ENCODE measurements at regions not wholly inside any gene's neighbourhood (a gene's known extent, or its start where the extent isn't known, plus 50 kb on each side); places are given as distances from the start of the nearest gene placed in this dataset.
A peak's percentile ranks its signal among the peaks of the same experiment; 100 is the strongest.

DNA sequence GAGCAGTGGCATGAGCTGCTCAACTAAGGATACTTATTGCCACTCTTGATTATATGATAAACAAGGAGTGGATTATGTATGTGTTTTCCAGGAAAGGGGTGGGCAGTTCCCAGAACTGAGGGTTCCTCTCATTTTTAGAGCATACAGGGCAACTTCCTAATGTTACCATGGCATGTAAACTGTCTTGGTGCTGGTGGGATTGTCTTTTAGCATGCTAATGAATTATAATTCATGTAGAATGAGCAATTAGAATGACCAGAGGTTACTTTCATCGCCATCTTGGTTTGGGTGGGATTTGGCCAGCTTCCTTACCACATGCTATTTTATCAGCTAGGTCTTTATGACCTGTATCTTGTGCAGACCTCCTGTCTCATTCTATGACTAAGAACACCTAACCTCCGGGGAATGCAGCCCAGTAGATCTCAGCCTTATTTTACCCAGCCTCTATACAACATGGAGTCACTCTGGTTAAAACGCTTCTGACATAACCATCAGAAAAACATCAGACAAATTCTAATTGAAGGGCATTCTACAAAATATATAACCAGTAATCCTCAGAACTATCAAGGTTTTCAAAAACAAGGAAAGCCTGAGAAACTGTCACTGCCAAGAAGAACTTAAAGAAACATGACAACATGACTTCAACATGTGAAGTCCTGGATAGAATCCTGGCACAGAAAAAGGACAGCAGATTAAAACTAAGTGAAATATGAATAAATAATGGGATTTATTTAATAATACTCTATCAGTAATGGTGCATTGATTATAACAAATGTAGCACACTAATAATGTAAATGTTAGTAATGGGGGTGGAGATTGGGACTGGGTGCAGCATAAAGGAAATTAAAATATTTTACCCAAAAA, 365.0 kb downstream of the SEMA3D start:
- DNase-seq (ENCODE audit: low spot score) = no peak

DNA sequence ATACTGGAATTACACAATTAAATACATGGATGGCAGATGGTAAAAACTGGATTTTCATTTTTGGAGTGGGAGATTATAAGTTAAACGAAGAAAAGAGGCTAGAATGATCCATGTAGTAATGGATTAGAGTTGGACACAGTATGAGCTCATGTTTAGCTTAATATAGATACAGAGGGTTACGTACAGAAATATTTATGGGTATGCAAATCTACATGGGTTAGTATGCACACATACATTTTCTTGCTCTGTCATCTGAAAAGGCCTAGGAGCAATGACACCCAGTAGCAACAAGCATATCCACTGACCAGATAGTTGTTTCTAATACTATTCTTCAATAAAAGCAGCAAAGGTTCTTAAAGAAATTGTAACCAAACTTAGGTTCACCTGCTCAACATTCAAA, 366.4 kb downstream of the SEMA3D start:
- DNase-seq (ENCODE audit: low spot score) = no peak

DNA sequence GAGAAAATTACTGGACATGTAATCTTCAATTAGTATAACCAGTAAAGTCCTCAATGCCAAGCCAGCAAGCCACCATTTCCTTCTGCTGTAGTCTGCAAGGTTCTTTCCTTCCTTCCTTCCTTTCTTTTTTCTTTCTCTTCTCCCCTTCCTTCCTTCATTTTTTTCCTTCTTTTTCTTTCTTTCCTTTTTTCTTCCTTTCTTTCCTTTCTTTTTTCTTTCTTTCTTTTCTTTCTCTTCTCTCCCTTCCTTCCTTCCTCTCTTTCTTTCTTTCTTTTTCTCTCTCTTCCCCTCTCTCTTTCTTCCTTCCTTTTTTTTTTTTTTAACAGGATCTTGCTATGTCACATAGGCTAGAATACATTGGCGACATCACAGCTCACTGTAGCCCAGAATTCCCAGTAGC, 369.8 kb downstream of the SEMA3D start:
- no peak for DNase-seq (ENCODE audit: low spot score)

DNA sequence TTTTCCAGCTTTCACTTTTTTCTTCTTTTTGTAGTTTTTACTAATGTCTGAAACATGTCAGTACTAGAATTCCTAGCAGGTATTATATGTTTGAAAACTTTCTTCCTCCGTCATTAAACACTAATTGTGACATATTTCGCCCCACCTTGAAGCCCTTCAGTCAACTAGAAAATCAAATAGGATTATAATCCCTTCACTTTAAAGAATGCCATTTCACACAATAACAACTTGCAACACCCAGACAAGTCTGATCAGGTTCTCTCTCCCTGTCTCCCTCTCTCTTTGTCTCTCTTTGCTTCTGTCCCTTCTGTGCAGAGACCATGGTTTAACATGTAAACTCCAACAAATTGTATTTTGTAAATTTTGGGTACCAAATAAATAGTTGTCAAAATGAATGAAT, 373.5 kb downstream of the SEMA3D start:
- no peak for DNase-seq (ENCODE audit: low spot score)

DNA sequence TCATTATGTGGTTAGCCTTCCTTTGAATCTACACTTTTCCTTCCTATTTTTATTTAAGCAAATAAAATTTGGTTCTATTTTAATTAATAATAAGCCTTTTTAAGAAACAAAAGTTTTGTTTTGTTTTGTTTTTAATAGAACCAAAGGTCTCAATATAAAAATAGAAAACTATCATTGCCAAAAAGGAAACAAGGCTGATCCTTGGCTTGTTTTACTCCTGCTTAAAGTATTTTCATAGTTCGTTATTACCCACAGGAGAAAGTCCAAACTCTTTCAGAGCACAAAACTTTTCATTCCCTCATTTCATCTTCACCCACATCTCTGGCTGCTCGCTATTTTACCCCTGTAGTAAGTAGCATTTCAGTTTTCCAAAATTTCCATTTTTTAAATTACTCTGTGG, 374.8 kb downstream of the SEMA3D start:
- no peak for DNase-seq (ENCODE audit: low spot score)

DNA sequence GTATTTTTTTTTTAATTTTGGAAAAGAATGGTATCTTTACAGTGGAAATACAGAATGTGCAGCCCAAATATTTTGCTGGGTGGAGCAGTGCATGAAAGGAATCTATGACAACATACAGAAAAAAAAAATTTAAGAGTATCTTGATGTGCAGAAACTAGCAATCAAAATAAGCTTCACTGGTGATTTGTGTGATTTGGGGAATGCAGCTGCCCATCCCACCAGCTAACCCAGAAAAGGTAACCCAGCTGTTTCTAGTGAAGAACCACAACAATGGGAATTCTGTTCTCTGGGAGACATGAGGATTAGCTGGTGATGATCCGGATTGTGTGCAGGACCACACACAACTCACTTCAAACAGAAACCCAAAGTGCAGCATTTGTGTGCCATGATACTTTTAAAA, 375.5 kb downstream of the SEMA3D start:
- no peak for DNase-seq (ENCODE audit: low spot score)

DNA sequence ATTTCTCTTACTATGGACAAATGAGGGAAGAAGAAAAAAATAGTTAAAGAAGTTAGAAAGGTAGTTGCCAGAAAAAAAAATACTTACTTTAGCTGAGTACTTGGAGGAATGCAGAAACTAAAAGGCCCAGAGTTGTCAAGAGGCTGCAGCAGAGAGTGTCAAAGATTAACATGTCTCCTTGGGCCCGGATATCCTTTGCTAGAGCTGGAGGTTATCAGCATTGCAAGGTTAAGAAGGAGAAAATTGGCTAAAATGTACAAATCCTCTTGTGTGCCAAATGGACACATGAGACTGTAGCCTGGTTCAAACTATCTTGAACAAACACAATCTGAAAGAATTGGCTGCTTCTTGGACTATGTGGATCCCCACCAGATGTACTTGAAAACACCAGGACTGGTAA, 377.0 kb downstream of the SEMA3D start:
- no peak for DNase-seq (ENCODE audit: low spot score)

DNA sequence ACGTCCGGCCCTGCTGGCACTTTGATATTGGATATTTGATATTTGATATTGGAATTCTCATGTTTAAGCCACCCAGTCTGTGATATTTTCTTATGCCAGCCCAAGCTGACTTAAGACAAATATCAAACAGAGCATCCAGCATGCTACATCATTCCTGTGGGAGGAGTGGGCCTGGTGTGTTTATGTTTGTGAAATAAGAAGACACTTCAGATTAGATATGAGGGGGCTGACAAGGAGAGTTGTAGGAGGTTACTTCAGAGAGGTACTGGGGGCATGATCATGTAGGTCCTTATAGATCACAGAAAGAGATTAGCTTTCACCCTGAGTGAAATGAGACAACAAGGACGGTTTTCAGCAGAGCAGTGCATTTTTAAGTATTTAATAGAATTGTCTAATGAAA, 382.9 kb downstream of the SEMA3D start:
- no peak for DNase-seq (ENCODE audit: low spot score)

DNA sequence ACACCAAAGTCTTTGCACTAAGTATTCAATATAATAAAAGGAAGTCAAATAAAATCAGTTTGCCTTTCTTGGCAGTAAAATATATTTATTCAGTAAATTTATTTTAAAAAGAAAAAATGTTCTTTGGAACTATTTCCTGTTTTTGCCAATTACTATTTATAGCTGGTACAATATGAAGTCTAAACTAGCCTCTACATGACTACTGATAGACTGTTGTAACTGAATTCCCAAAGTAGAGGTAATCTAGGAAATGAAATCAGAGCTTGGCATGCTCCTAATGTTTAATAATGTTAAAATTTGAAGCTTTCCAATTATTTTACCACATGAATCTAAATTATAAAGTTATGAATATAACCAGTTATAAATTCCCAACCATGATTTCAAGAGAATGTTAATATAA, 385.5 kb downstream of the SEMA3D start:
- no peak for DNase-seq (ENCODE audit: low spot score)

DNA sequence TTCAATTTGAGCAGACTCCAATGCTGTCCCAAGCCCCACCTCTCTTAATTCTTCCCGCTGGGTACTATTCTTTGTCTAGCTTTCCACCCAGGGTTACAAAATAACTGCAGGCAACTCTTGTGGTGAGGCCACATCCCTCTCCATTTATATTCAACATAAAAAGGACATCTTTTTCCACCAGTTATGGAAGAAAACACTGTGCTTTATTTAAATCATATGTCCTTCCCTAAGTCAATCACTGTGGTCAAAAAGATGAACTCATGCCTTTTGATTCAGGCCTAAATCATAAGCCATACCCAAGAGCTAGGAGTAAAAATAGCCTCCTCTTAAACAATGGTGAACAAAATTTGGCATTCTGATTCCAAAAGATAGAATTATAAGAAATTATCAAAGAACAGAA, 386.0 kb downstream of the SEMA3D start:
- DNase-seq (ENCODE audit: low spot score) = no peak

DNA sequence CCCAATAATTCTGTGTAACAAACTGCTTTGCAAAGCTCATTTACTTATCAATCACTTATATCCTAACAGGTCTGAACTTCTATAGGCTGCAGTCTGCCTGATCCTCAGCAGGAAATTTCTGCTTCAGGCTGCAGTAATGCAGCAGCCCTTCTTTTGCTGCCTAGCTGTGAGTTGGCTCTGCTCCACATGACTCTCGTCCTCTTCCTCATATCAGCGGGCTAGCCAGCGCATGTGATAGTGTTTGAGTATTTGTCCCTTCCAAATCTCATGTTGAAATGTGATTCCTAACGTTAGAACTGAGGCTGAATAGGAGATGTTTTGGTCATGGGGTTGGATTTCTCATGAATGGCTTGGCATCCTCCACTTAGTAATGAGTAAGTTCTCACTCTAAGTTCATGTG, 387.8 kb downstream of the SEMA3D start:
- no peak for DNase-seq (ENCODE audit: low spot score)

DNA sequence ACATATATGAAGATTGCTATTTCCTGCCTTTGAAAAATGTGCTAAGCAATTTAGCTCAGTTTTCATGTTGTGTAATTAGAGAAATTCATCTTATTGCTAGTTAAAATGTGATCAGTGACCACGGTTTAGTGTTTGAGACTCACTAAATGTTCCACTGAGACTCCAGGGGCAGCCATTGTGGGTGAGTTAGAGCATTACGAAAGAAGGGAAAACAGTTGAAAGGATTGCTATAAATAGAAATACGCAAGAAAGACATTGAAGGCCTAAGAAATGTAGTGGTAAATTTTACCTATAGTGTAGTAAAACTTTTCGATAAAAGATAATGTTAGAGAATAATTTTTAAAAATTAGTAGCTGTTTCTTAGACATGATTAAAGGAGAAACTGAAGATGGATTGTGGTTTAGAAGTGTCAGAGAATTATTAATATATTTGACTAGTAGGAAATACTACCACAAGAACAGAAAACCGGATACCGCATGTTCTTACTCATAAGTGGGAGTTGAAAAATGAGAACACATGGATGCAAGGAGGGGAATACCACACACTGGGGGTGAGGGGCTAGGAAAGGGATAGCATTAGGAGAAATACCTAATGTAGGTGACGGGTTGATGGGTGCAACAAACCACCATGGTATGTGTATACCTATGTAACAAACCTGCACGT, 394.5 kb downstream of the SEMA3D start:
- no peak for DNase-seq (ENCODE audit: low spot score)

DNA sequence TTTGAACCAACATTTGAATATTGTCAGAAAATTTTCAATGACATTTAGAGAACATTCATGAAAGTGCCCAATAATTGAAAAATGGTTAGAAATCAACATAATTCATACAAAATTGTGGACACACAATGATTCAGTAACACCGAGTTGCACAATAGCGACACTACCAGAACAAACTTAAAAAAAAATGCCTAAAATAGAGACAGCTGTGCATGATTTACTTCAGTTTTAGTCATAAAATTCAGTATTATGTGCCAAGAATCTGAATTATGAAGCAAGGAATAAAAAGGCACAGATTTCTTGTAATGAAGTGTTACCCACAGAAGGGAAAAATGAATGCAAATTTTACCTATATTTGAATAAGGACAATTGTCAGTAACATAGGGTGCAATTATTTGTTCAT, 396.0 kb downstream of the SEMA3D start:
- no peak for DNase-seq (ENCODE audit: low spot score)

DNA sequence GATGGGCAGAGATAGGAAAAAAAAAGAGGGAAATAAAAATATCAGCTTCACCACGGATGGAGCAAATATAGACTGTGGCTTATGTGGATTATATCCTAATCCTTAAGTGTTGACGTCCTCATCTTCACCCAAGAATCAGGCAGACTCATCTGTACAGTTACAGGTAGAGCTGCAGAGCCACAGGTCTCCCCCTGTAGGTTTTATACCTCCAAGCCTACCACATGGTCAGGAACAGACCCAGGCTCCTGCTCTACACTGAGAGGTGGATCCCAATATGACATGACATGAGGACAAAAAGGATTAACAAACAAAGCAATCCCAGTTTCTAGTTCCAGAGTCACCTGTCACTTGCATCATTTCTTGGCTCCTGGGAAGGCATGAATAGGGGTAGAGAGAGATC, 400.8 kb downstream of the SEMA3D start:
- no peak for DNase-seq (ENCODE audit: low spot score)

DNA sequence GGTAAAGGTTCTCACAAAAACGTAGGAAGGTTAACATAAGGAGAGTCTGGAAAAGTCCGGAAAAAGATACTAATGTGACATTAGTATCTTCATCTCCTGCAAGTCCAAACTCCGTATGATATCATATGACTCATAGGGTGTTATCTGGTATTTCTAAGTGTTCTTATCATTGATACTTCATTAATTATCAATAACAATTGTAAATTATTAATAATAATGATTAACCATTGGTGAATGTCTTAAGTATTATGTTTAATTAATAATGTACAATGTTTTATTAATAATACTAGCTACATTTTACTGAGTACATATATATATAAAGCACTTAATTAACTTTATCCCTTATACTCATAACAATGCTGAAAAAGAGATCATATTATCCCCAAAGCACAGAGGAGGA, 402.4 kb downstream of the SEMA3D start:
- no peak for DNase-seq (ENCODE audit: low spot score)

DNA sequence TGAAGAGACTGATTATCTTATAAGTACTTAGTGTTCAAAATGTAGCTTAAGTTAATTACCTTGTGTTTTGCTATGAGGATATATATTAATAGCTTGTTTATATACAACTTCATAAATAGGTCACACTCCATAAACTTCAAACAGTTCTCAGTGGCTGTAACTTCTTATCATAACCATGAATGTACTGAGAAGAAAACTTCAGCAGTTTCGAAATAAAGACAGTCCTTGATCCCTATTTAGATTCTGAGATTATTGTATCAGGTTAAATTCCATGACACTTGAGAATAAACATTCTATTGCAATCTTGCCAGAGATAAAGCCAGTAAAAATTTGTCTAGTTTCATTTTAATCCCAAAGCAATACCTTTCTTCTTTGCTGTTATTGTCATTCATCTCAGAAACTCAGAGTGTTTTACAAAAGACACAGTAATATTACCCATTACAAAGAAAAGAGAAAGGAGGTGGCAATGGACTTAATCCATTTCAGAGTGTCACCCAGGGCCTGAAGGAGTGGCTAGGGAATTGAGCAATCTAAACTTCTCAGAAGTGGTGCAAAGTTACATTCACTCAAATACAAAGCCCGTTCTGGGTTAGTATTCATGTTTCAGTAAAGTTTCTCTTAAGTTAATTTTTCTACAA, 403.6 kb downstream of the SEMA3D start:
- DNase-seq (ENCODE audit: low spot score) = peak; percentile 25

DNA sequence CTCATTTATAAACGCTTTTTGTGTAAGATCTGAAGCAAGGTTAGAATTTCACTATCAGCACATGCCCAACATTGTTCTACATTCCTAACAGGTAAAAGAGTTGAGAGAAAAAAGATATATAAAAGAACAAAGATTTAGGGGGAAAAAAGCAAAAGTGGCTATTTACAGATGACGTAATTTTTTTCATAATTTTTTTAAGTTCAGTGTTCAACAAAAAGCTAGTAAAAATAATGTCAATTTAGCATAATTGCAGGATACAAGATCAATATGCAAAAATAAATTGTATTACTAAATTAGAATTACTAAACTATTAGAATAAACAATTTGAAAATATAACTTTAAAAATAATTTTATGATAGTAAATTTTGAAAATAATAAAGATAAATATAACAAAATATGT, 405.0 kb downstream of the SEMA3D start:
- DNase-seq (ENCODE audit: low spot score) = no peak

DNA sequence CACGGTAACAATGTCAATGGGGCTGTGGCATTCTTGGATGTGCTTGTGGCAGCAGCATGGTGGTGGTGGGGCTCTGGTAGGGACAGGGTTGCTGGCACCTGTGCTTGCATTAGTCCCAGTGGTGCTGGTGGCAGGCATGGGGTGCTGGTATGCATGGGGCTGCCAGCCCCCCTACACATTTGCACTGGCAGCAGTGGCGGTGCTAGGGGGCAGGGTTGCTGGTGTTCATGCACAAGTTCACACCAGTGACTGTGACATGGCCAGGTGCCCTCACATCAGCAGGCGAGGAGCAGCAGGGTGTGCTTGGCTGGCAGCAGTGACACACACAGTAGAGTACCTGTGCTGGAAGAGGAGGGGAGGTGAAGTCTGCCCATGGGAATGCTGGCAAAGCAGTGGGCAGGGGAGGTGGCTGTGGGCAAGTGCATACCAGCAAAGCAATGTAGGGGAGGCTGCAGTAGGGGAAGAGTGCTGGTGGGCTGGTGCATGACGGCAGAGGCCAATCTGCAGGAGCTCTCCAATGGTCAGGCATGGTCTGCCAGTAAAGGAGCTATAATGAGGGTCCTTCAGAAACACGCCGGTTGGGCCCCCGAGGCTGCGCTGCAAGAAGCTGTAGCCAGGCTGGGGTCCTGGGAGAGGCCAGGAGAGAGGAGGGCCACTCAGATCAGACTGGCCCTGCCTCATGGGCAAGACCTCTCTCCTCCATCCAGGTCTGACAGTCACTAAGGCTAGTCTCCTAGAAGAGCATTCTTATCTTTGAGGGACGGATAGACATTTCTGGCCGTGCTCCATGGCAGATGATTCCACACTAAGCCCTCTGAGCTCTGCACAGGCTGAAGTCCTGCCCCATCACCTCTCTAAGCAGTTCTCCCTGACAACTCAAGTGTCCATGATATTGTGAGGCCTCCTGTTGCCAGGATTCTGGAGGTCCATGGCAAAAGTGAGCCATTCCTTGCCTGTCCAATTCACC, 406.4 kb downstream of the SEMA3D start:
- DNase-seq (ENCODE audit: low spot score) = no peak

DNA sequence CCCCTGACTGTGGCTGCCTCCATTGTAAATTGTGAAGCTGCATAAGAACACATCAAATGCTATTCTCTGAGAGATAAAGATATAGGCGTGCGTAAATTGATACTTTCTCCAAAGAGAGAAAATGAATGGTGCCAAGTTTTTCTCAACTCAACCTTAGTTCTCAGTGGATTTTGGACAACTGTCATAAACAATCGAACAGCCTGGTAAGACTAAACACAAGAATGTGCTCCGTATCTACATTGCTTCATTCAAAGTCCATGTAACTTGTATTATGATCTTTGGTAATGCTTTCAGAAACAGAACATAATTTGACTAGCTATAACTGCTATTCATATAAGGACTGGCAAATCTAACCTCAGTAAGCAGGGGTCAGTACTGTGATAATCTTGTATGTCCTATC, 429.1 kb downstream of the SEMA3D start:
- no peak for DNase-seq (ENCODE audit: low spot score)

DNA sequence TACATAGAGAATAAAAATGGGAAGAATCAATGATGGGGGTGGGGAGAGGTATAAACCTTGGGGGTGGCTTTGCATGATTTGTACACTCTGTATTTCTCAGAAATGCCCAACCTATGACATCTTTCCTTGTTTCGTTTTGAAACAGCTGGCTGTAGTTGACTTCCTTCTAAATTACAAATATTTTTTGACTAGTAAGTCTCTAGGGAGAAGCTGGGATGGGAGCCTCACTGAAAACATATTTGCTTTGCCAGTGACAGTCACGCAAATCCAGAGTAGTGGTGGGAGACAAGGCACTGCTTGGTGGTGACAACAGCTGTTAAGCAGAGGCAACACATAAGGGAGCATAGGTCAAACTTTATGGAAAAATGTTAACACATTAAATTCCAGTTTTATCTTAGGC, 440.5 kb downstream of the SEMA3D start:
- no peak for DNase-seq (ENCODE audit: low spot score)

DNA sequence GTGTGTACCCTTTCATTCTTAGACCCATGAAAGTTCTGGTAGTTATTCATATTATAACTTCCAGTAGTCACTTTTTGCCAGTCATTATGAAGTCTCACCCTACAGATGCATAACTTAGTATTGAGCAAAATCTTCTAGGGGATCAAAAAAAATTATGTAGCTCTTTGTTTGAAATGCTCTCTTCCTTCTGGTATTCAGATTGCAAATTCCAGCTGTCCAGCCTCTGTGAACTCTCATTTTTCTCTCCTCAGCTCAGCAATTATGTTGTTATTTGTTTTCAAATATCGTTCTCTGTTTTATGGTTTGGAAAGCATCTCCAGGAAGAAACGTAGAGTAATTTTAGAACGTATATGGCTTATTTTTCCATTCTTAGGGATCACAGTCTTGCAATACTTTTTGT, 442.5 kb downstream of the SEMA3D start:
- no peak for DNase-seq (ENCODE audit: low spot score)

DNA sequence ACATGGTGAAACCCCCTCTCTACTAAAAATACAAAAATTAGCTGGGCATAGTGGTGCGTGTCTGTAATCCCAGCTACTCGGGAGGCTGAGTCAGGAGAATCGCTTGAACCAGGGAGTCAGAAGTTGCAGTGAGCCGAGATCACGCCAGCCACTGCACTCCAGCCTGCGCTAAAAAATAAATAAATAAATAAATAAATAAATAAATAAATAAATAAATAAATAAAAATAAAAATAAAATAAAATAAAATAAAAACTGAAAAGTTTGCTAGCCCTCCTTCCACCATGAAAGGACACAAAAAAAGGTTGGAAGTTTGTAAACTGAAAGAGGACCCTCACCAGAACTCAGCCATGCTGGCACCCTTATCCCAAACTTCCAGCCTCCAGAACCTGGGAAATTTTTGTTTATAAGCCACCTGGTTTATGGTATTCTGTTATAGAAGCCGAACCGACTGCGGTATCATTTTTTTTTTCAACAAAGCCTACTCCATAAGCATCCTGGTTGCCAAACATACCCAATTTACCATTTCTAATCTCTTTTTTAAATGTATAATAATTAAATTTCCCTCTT, 448.2 kb downstream of the SEMA3D start:
- DNase-seq (ENCODE audit: low spot score) = no peak

Data from H4 (cell line).